ENCODE measurements at regions not wholly inside any gene's neighbourhood (a gene's known extent, or its start where the extent isn't known, plus 50 kb on each side); places are given as distances from the start of the nearest gene placed in this dataset.
"Not testable (repeated sequence)": the region's sequence is repeated elsewhere in the genome, so short reads cannot be mapped to it uniquely, and the experiment has no call there.

- Mint-ChIP-seq H3K27ac (no peak overlapping the region), H3K9me3 (ENCODE audit: low read depth) (peaks cover 6% of the 10 kb centered on the region), H3K4me3 (no peak overlapping the region), H3K4me1 (ENCODE audit: low read depth) (no peaks in the 10 kb centered on the region), H3K36me3 (no peaks in the 10 kb centered on the region), H3K27me3 (no peaks in the 10 kb centered on the region)
These were observed 101.7 kb downstream of the BMS1 start for GRCh38 chr10:42883993-42884983.

DNA sequence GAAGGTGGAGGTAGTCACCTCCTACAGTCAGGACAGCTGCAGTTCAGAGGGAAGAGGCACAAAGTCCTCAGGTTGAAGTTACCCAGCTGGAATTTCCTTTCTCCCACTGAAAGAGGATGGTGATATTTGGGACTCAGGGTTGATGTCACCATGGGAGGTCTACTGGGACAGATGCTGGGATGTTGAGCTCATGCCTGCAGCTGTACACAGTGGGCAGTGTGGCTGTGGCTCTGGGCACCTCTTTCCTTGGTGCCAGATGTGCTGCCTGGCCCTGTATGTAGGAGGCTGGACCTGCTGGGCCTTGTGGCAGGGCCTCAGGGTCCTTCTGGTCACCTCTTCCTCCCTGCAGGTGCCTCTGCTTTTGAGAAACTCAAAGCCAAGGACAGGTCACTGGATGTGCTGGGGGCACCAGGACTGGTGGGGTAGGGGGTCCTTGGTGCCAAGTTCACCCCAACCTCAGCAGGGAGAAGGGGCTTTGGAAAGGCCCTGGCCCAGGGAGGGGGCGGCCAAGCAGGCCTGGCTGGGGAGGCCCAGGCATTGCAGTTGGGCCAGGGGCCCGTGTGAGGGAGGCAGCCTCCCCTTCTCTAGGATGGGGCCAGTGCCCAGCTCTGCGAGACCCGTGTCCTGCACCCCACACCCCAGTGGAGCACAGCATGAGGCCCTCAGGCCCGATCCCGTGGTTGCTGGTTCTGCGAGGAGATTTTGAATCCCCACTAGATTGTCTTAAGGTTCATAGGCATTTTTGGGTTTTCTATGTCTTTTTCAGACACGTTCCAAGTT is 103.1 kb downstream of the BMS1 start:
- peaks cover 6% of the 10 kb centered on the region for H3K9me3 Mint-ChIP-seq (ENCODE audit: low read depth)
- H3K4me1 Mint-ChIP-seq (ENCODE audit: low read depth), result no peaks in the 10 kb centered on the region
- no peak overlapping the region for H3K27ac Mint-ChIP-seq
- no peaks in the 10 kb centered on the region for H3K36me3 Mint-ChIP-seq
- no peak overlapping the region for H3K4me3 Mint-ChIP-seq
- no peaks in the 10 kb centered on the region for H3K27me3 Mint-ChIP-seq

DNA sequence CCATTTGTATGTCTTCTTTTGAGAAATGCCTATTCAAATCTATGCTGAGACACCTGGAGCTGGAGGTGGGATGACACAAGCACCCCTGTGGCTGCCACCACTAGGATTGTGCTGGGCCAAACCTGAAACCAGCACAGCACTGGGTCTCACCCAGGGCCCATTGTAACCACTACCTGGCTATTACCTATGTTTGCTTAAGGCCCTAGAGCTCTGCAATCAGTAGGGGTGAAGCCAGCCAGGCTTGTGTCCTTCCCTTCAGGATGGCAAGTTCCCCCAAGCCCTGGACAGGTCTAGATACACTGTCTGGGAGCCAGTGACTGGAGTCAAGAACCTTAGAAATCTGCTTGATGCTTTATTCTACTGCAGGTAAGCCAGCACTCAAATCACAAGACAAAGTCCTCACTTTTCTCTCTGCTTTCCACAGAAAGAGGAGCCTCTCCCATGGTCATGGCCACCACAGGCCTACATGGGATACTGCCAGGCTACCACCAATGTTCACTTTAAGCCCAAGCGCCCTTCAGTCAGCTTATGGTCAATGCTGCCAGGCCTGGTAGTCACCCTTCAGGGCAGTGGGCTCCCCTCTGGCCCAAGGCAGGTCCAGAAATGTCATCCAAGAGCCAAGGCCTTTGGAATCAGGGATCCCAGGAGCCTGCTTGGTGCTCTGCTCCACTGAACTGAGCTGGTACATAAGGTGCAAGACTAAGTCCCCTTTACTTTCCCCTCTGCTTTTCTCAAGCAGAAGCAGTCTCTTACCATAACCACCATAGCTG is 105.3 kb downstream of the BMS1 start:
- Mint-ChIP-seq H3K4me1 (ENCODE audit: low read depth) (no peaks in the 10 kb centered on the region), H3K4me3 (no peak overlapping the region), H3K27me3 (peaks cover 3% of the 10 kb centered on the region), H3K9me3 (ENCODE audit: low read depth) (no peaks in the 10 kb centered on the region), H3K27ac (no peak overlapping the region), H3K36me3 (no peaks in the 10 kb centered on the region)

DNA sequence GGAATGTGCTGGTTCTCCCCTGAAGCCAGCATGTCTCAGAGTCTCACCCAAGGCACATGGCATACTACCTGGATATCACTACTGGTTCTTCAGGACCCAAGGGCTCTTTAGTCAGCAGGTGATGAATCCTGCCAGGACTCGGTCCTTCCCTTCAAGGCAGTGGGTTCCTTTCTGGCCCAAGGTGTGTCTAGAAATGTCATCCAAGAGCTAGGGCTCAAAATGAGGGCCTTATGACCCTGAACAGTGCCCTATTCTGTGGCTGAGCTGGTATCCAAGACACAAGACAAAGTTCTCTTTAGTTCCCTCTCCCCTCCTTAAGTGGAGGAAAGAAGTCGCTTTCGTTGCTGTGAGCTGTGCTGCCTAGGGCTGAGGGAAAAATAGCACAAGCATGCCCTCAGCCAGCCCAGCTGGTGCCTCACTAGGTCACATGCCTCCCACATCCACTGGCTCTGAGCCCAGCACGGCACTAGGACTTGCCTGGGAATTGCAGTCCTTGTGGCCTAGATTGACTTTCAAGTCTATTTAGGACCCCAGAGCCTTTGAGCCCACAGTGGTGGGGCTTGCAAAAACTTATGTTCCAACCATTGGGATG is 106.0 kb downstream of the BMS1 start:
- Mint-ChIP-seq H3K27me3 (peaks cover 9% of the 10 kb centered on the region), H3K4me3 (no peak overlapping the region), H3K27ac (no peak overlapping the region), H3K9me3 (ENCODE audit: low read depth) (no peaks in the 10 kb centered on the region), H3K36me3 (no peaks in the 10 kb centered on the region), H3K4me1 (ENCODE audit: low read depth) (no peaks in the 10 kb centered on the region)

- peaks cover 12% of the 10 kb centered on the region for H3K36me3 Mint-ChIP-seq
- H3K9me3 Mint-ChIP-seq (ENCODE audit: low read depth), result peaks cover 8% of the 10 kb centered on the region
- peaks cover 7% of the 10 kb centered on the region for H3K4me1 Mint-ChIP-seq (ENCODE audit: low read depth)
- H3K27ac Mint-ChIP-seq, result no peak overlapping the region
- peaks cover 37% of the 10 kb centered on the region for H3K27me3 Mint-ChIP-seq
- H3K4me3 Mint-ChIP-seq, result no peak overlapping the region
These were observed 114.1 kb downstream of the BMS1 start for GRCh38 chr10:42896735-42897134.

- peaks cover 18% of the 10 kb centered on the region for H3K36me3 Mint-ChIP-seq
- H3K9me3 Mint-ChIP-seq (ENCODE audit: low read depth), result peaks cover 13% of the 10 kb centered on the region
- peaks cover 7% of the 10 kb centered on the region for H3K4me1 Mint-ChIP-seq (ENCODE audit: low read depth)
- H3K4me3 Mint-ChIP-seq, result no peak overlapping the region
- peaks cover 33% of the 10 kb centered on the region for H3K27me3 Mint-ChIP-seq
- H3K27ac Mint-ChIP-seq, result no peak overlapping the region
These were observed 115.7 kb downstream of the BMS1 start for GRCh38 chr10:42898037-42898960.

GRCh38 chr10:42899036-42899435 is 116.4 kb downstream of the BMS1 start:
- Mint-ChIP-seq H3K9me3 (ENCODE audit: low read depth) (peaks cover 13% of the 10 kb centered on the region), H3K27ac (no peak overlapping the region), H3K4me3 (no peak overlapping the region), H3K27me3 (peaks cover 28% of the 10 kb centered on the region), H3K36me3 (peaks cover 18% of the 10 kb centered on the region), H3K4me1 (ENCODE audit: low read depth) (peaks cover 7% of the 10 kb centered on the region)

DNA sequence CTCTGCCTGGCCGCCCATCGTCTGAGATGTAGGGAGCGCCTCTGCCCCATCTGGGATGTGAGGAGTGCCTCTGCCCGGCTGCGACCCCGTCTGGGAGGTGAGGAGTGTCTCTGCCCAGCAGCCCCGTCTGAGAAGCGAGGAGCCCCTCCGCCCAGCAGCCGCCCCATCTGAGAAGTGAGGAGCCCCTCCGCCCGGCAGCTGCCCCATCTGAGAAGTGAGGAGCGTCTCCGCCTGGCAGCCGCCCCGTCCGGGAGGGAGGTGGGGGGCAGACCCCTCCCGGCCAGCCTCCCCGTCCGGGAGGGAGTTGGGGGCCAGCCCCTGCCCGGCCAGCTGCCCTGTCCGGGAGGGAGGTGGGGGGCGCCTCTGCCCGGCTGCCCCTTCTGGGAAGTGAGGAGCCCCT is 117.8 kb downstream of the BMS1 start:
- not testable (repeated sequence) for H3K4me3 Mint-ChIP-seq; H3K27ac Mint-ChIP-seq; H3K4me1 Mint-ChIP-seq (ENCODE audit: low read depth)
- H3K9me3 Mint-ChIP-seq (ENCODE audit: low read depth), result peaks cover 22% of the 10 kb centered on the region
- H3K36me3 Mint-ChIP-seq, result peaks cover 15% of the 10 kb centered on the region
- peaks cover 30% of the 10 kb centered on the region for H3K27me3 Mint-ChIP-seq

DNA sequence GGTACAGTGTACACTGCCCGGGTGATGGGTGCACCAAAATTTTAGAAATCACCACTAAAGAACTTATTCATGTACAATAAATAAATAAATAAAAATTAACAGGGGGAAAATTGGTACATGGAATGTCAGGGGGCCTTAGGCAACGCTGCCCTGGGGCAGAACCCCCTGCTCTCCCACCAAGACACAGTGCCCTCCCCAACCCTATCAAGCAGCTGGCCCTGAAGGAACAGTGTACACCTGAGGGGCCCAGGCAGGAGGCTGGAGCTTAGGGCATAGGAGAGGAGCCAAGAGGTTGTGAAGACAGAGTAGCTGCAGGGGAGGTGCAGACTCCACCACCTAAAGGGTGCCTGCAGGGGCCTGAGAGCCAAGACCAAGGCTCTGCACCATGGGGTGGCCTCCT is 128.8 kb downstream of the BMS1 start:
- Mint-ChIP-seq H3K27me3 (peaks cover 6% of the 10 kb centered on the region), H3K4me1 (ENCODE audit: low read depth) (no peaks in the 10 kb centered on the region), H3K27ac (no peak overlapping the region), H3K4me3 (no peak overlapping the region), H3K9me3 (ENCODE audit: low read depth) (peaks cover 20% of the 10 kb centered on the region), H3K36me3 (peaks cover 4% of the 10 kb centered on the region)

DNA sequence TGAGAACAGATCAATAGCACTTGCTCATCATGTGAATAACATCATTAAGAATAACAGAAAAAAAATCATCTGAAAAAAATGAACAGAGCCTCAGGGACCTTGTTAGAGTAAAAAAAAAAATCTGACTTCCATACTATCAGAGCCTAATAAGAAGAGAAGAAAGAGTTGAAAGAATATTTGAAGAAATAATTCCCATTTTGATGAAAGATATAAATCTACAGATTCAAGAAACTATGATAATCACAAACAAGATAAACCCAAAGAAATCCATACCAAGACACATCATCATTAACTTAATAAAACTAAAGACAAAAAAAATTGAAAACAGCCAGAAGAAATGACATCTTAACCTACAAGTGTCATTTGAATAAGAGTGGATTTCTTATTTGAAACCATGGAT is 134.4 kb downstream of the BMS1 start:
- peaks cover 10% of the 10 kb centered on the region for H3K9me3 Mint-ChIP-seq (ENCODE audit: low read depth)
- no peak overlapping the region for H3K27ac Mint-ChIP-seq
- H3K27me3 Mint-ChIP-seq, result no peaks in the 10 kb centered on the region
- H3K36me3 Mint-ChIP-seq, result peaks cover 4% of the 10 kb centered on the region
- H3K4me1 Mint-ChIP-seq (ENCODE audit: low read depth), result peaks cover 4% of the 10 kb centered on the region
- H3K4me3 Mint-ChIP-seq, result no peak overlapping the region

GRCh38 chr10:42917821-42918220 is 135.2 kb downstream of the BMS1 start:
- Mint-ChIP-seq H3K4me3 (no peak overlapping the region), H3K27me3 (no peaks in the 10 kb centered on the region), H3K36me3 (peaks cover 4% of the 10 kb centered on the region), H3K9me3 (ENCODE audit: low read depth) (peaks cover 13% of the 10 kb centered on the region), H3K4me1 (ENCODE audit: low read depth) (peaks cover 4% of the 10 kb centered on the region), H3K27ac (no peak overlapping the region)

DNA sequence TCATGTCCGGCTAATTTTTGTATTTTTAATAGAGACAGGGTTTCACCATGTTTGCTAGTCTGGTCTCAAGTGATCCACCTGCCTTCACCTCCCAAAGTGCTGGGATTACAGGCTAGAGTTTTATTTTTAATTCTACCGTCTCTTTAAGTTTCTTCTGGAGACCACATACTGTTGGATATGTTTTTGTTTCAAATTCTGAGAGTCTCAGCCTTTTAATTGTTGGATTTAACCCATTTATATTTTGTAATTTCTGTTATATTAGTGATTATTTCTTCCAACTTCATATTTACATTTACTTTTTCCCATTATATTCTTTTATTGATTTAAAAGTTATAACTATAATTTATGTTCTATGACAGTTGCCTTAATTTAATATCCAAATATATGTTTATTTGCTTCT is 139.4 kb downstream of the BMS1 start:
- Mint-ChIP-seq H3K27ac (no peak overlapping the region), H3K27me3 (no peaks in the 10 kb centered on the region), H3K36me3 (no peaks in the 10 kb centered on the region), H3K9me3 (ENCODE audit: low read depth) (peaks cover 8% of the 10 kb centered on the region), H3K4me1 (ENCODE audit: low read depth) (peaks cover 4% of the 10 kb centered on the region), H3K4me3 (no peak overlapping the region)

DNA sequence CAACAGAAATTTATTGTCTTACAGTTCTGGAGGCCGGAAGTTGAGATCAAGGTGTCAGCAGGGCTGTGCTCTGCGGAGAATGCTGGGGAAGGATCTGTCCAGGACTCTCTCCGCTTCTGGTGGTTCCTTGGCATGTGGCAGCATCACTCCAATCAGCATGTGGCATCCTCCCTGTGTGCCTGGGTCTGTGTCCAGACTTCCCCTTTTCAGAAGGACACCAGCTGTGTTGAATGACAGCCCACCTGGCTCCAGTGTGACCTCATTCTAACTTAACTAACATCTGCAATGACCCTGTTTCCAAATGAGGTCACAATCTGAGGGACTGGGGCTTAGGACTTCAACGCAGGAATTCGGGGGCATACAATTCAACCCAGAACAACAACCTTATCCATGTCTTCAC is 141.9 kb downstream of the BMS1 start:
- H3K27me3 Mint-ChIP-seq, result peaks cover 1% of the 10 kb centered on the region
- no peaks in the 10 kb centered on the region for H3K4me1 Mint-ChIP-seq (ENCODE audit: low read depth)
- no peak overlapping the region for H3K4me3 Mint-ChIP-seq
- H3K36me3 Mint-ChIP-seq, result no peaks in the 10 kb centered on the region
- H3K9me3 Mint-ChIP-seq (ENCODE audit: low read depth), result peaks cover 7% of the 10 kb centered on the region
- no peak overlapping the region for H3K27ac Mint-ChIP-seq

GRCh38 chr10:42926843-42927242 is 144.2 kb downstream of the BMS1 start:
- H3K27me3 Mint-ChIP-seq, result peaks cover 1% of the 10 kb centered on the region
- no peaks in the 10 kb centered on the region for H3K36me3 Mint-ChIP-seq
- H3K4me1 Mint-ChIP-seq (ENCODE audit: low read depth), result no peaks in the 10 kb centered on the region
- H3K9me3 Mint-ChIP-seq (ENCODE audit: low read depth), result peaks cover 7% of the 10 kb centered on the region
- H3K4me3 Mint-ChIP-seq, result no peak overlapping the region
- H3K27ac Mint-ChIP-seq, result no peak overlapping the region
